ENCODE measurements at regions not wholly inside any gene's neighbourhood (a gene's known extent, or its start where the extent isn't known, plus 50 kb on each side); places are given as distances from the start of the nearest gene placed in this dataset.

GRCh38 chr18:53757328-53757727 lies 467.1 kb downstream of the MBD2 start (continued):
- TF ChIP-seq, protein P1, sequence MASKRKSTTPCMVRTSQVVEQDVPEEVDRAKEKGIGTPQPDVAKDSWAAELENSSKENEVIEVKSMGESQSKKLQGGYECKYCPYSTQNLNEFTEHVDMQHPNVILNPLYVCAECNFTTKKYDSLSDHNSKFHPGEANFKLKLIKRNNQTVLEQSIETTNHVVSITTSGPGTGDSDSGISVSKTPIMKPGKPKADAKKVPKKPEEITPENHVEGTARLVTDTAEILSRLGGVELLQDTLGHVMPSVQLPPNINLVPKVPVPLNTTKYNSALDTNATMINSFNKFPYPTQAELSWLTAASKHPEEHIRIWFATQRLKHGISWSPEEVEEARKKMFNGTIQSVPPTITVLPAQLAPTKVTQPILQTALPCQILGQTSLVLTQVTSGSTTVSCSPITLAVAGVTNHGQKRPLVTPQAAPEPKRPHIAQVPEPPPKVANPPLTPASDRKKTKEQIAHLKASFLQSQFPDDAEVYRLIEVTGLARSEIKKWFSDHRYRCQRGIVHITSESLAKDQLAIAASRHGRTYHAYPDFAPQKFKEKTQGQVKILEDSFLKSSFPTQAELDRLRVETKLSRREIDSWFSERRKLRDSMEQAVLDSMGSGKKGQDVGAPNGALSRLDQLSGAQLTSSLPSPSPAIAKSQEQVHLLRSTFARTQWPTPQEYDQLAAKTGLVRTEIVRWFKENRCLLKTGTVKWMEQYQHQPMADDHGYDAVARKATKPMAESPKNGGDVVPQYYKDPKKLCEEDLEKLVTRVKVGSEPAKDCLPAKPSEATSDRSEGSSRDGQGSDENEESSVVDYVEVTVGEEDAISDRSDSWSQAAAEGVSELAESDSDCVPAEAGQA (IDR thresholded peaks at IDR 0.05; ENCODE audit: low read depth), result no peak
- TF ChIP-seq, protein P1 (CRISPR knock-in tag; IDR thresholded peaks at IDR 0.05; ENCODE audit: borderline replicate concordance), result no peak
- TF ChIP-seq ZNF224 (CRISPR knock-in tag; IDR thresholded peaks at IDR 0.05), result no peak
- no peak for TF ChIP-seq ZBTB42 (CRISPR knock-in tag; IDR thresholded peaks at IDR 0.05)
- no peak for TF ChIP-seq ATF5 (CRISPR knock-in tag; IDR thresholded peaks at IDR 0.05; ENCODE audit: low read depth)
- no peak for TF ChIP-seq NR2F1 (CRISPR knock-in tag; IDR thresholded peaks at IDR 0.05)
- TF ChIP-seq ZNF629 (CRISPR knock-in tag; conservative IDR thresholded peaks at IDR 0.05), result no peak
- TF ChIP-seq WIZ (CRISPR knock-in tag; IDR thresholded peaks at IDR 0.05), result no peak
- no peak for TF ChIP-seq TRAFD1 (CRISPR knock-in tag; IDR thresholded peaks at IDR 0.05; ENCODE audit: borderline replicate concordance)

Measured in HepG2 (cell line).